ENCODE measurements at regions not wholly inside any gene's neighbourhood (a gene's known extent, or its start where the extent isn't known, plus 50 kb on each side); places are given as distances from the start of the nearest gene placed in this dataset.

DNA sequence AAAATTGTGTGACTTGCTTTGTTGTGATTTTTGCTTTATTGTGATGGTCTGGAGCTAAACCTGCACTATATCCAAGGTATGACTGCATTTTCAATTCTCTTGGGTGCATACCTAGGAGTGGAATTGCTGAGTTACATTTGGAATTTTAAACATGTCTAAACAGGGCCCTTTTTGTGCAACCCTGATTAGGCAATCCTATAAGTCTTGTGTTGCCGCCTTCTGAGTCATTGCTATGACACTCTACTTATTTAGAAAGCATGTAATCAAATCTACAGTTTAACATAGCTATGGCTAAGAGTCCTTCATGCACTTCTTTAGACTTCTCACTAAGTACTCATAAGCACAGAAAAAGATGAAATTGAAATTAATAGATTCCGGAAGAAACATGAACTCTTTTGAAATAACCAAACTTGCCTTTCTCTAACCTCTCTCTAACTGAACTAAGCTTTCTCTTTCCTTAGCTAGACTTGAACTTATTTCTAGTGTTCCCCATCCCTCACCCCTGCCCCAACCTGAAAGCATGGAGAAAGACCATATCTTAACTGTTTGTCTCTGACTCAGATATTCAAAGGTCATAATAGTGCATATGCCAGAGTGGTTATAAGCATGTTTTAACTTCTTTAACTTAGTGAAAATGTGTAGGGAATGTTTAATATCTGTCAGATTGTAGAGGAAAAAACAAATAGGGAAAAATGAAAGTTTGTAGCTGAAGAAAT is 203.0 kb downstream of the SNAPC1 start:
- TF ChIP-seq POLR2A (IDR thresholded peaks at IDR 0.05) (no peak), EP300 (IDR thresholded peaks at IDR 0.05) (no peak)
- TF ChIP-seq, protein P1, sequence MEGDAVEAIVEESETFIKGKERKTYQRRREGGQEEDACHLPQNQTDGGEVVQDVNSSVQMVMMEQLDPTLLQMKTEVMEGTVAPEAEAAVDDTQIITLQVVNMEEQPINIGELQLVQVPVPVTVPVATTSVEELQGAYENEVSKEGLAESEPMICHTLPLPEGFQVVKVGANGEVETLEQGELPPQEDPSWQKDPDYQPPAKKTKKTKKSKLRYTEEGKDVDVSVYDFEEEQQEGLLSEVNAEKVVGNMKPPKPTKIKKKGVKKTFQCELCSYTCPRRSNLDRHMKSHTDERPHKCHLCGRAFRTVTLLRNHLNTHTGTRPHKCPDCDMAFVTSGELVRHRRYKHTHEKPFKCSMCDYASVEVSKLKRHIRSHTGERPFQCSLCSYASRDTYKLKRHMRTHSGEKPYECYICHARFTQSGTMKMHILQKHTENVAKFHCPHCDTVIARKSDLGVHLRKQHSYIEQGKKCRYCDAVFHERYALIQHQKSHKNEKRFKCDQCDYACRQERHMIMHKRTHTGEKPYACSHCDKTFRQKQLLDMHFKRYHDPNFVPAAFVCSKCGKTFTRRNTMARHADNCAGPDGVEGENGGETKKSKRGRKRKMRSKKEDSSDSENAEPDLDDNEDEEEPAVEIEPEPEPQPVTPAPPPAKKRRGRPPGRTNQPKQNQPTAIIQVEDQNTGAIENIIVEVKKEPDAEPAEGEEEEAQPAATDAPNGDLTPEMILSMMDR (IDR thresholded peaks at IDR 0.05): no peak
